AG09319 (cell line): ENCODE measurements at regions not wholly inside any gene's neighbourhood (a gene's known extent, or its start where the extent isn't known, plus 50 kb on each side); places are given as distances from the start of the nearest gene placed in this dataset.

ENCODE experiments used
- DNase-seq: peaks from one replicate; pipeline ENCODE4 v3.0.0-alpha.2; 2010; ENCODE audit warnings: low read depth; ENCODE audit errors: extremely low read depth
- CTCF ChIP-seq: IDR thresholded peaks from 2 replicates; pipeline ENCODE4 v1.5.1; 2011; ENCODE audit warnings: low read depth, mild to moderate bottlenecking, inconsistent platforms, low read length, moderate library complexity

GRCh38 chr7:131274986-131275385 is 52.7 kb upstream of the MKLN1 start:
- TF ChIP-seq CTCF: no peak
- DNase-seq: no peak

GRCh38 chr7:131276190-131276589 is 51.5 kb upstream of the MKLN1 start:
- no peak for DNase-seq

GRCh38 chr7:131276748-131277147 is 50.9 kb upstream of the MKLN1 start:
- TF ChIP-seq CTCF: no peak
- no peak for DNase-seq

More at GRCh38 chr7:131276190-131276589, 51.5 kb upstream of the MKLN1 start:
- no peak for TF ChIP-seq CTCF
